Lower leg skin (tissue), 4 donors: ENCODE measurements at regions not wholly inside any gene's neighbourhood (a gene's known extent, or its start where the extent isn't known, plus 50 kb on each side); places are given as distances from the start of the nearest gene placed in this dataset.

Source experiments
- DNase-seq, 2 donors: peaks; one replicate each; pipeline ENCODE4 v3.0.0-alpha.2; 2019; ENCODE audit warnings: low spot score in 2 of 2
- H3K4me3 ChIP-seq: fragments of 200-600 bp; sonication (generic); 2 replicates; pipeline ENCODE4 v1.5.1; 2017; ENCODE audit warnings: mild to moderate bottlenecking, low read depth; ENCODE audit not compliant: poor library complexity, severe bottlenecking
- POLR2A ChIP-seq, 2 donors: fragments of 450-650 bp; IDR thresholded peaks; one replicate each; pipeline ENCODE4 v1.6.1; 2016 to 2017; ENCODE audit warnings: antibody characterized with exemption in 2 of 2, mild to moderate bottlenecking in 1 of 2, moderate library complexity in 1 of 2
- WGBS, 2 donors: methylation state at CpG; one replicate each; pipeline ENCODE4 v1.1.5; 2018; 5-methylcytosine and 5-hydroxymethylcytosine counted together
- intact Hi-C: fragments of 100-400 bp; cut with DNase I; formaldehyde crosslinking; loops from one replicate; pipeline ENCODE4 v1.15.0; 2023; ENCODE audit warnings: low total_unique reads
- TF ChIP-seq, protein P1 (sequence below), 3 donors: fragments of 450-650 bp; IDR thresholded peaks; one replicate each; pipeline ENCODE4 v1.5.1; 2016; ENCODE audit warnings: antibody characterized with exemption in 3 of 3, mild to moderate bottlenecking in 3 of 3, moderate library complexity in 2 of 3

DNA sequence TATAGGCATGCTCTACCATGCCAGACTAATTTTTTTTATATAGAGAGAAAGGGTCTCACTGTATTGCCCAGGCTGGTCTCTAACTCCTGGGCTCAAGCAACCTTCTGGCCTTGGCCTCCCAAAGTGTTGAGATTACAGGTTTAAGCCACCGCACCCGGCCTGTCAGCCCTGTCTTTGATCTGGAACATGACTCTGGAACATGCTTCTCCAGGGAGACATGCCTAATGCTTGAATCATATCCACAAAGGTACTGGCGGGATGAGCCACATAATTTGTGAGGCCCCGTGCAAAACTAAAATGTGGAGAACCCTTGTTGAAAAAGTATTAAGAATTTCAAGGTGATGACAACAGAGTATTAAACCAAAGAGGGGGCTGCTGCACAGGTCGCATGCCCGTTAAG, 282.8 kb downstream of the ARHGAP12 start:
- intact Hi-C loops = no loop called here

DNA sequence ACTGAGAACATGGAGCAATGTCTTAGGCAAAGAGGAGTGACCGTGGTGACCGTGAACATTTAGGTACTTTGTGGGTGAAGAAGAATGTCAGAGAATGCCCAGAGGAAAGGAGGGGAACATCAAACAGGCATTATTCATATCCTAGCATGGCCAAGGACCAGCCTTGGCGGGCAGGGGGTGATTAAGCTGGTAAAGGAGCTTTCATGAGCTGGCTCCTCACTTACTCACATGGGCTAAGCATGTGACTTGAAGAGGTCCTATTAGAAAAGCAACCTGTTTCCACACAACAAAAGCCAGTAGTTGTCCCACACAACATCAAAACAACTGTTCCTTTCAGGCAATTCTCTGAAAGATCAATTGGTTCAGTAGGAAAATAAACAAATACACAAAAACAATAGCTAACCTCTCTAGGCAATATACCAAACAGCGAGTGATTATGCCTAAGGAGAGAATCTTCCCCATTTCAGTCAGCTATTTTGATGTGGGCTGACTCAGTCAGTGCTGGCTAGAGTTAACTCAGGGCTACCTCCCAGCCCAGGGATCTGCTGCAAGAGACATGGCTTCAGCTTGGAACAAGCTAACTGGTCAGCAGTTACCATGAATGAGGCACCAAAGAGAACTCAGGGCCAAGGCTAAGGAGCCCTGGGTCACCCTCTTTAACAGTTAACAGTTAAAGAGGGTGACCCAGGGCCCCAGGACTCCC, 283.5 kb downstream of the ARHGAP12 start:
- TF ChIP-seq POLR2A (IDR thresholded peaks at IDR 0.05) = no peak
- TF ChIP-seq, protein P1, sequence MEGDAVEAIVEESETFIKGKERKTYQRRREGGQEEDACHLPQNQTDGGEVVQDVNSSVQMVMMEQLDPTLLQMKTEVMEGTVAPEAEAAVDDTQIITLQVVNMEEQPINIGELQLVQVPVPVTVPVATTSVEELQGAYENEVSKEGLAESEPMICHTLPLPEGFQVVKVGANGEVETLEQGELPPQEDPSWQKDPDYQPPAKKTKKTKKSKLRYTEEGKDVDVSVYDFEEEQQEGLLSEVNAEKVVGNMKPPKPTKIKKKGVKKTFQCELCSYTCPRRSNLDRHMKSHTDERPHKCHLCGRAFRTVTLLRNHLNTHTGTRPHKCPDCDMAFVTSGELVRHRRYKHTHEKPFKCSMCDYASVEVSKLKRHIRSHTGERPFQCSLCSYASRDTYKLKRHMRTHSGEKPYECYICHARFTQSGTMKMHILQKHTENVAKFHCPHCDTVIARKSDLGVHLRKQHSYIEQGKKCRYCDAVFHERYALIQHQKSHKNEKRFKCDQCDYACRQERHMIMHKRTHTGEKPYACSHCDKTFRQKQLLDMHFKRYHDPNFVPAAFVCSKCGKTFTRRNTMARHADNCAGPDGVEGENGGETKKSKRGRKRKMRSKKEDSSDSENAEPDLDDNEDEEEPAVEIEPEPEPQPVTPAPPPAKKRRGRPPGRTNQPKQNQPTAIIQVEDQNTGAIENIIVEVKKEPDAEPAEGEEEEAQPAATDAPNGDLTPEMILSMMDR (IDR thresholded peaks at IDR 0.05) = no peak
- H3K4me3 ChIP-seq = no peak overlapping the region
- intact Hi-C loops = no loop called here
- 73 to 79% methylated on average over 4 of the region's 4 CpGs for WGBS, 2 donors
- no peak for DNase-seq

More for the DNA sequence above, 282.8 kb downstream of the ARHGAP12 start:
- H3K4me3 ChIP-seq = no peak overlapping the region
- 71 to 82% methylated on average over 6 of the region's 6 CpGs for WGBS, 2 donors
- TF ChIP-seq, protein P1 (IDR thresholded peaks at IDR 0.05) = no peak
- TF ChIP-seq POLR2A (IDR thresholded peaks at IDR 0.05) = no peak
- no peak for DNase-seq

DNA sequence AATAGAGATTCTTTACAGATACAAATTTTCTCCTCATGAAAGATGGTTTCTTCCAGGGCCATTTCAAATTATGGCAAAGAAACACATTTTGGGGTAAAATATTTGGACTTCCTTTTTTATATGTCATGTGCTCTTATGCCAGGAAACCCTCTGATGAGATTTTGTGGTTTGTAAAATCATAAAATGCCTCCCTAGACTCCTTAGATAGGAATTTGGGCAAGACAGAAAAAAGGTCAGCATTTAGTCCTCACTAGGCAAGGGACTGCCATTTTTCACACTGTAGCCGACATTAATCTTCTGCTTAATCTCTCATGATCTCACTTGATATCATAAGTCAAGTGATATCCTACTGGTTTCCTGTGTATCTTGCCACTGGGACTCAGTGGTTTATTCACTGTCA, 286.4 kb downstream of the ARHGAP12 start:
- intact Hi-C loops = no loop called here
- 83 to 91% methylated on average over 1 of the region's 1 CpG for WGBS, 2 donors

DNA sequence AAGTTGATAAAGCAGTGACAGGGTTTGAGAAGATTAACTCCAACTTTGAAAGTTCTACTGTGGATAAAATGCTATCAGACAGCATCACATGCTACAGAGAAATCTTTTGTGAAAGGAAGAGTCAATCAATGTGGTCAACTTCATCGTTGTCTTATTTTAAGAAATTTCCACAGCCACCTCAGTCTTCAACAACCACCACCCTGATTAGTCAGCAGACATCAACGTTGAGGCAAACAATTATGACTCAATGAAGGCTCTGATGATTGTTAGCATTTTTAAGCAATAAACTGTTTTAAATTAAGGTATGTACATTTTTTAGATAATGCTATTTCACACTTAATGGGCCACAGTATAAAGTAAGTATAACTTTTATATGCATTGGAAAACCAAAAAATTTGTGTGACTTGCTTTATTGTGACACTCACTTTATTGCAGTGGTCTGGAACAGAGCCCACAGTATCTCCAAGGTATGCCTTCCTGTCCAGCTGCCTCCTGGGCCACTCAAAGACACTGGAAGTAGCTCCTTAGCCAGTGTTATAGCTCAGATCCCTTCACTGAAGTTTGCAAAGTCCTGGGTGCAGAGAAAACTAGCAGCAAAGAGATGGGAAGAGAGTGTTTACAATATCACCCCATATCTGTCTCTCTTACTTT, 293.1 kb downstream of the ARHGAP12 start:
- H3K4me3 ChIP-seq = no peak overlapping the region
- intact Hi-C loops = no loop called here
- TF ChIP-seq POLR2A (IDR thresholded peaks at IDR 0.05) = no peak
- TF ChIP-seq, protein P1 (IDR thresholded peaks at IDR 0.05) = no peak
- WGBS, 2 donors = 36 to 45% methylated on average over 2 of the region's 2 CpGs
- peak in 1 of 2 donors; percentile 23 for DNase-seq

More for the DNA sequence above, 286.4 kb downstream of the ARHGAP12 start:
- DNase-seq = no peak
- TF ChIP-seq POLR2A (IDR thresholded peaks at IDR 0.05) = no peak
- TF ChIP-seq, protein P1 (IDR thresholded peaks at IDR 0.05) = no peak
- H3K4me3 ChIP-seq = no peak overlapping the region

DNA sequence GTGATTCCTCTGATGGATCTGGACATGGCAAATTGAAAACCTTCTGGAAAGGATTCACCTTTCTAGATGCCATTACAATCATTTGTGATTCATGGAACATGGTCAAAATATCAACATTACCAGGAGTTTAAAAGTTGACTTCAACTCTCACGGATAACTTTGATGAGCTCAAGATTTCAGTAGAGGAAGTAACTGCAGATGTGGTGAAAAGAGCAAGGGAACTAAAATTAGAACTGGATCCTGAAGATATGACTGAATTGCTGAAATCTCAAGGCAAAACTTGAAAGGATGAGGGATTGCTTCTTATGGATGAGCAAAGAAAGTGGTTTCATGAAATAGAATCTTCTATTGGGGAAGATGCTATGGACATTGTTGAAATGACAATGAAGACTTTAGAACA, 293.6 kb downstream of the ARHGAP12 start:
- no peak for DNase-seq
- H3K4me3 ChIP-seq = no peak overlapping the region
- WGBS, 2 donors = 44 to 59% methylated on average over 1 of the region's 1 CpG
- intact Hi-C loops = no loop called here
- TF ChIP-seq, protein P1 (IDR thresholded peaks at IDR 0.05) = no peak
- no peak for TF ChIP-seq POLR2A (IDR thresholded peaks at IDR 0.05)
